ENCODE measurements at regions not wholly inside any gene's neighbourhood (a gene's known extent, or its start where the extent isn't known, plus 50 kb on each side); places are given as distances from the start of the nearest gene placed in this dataset.

DNA sequence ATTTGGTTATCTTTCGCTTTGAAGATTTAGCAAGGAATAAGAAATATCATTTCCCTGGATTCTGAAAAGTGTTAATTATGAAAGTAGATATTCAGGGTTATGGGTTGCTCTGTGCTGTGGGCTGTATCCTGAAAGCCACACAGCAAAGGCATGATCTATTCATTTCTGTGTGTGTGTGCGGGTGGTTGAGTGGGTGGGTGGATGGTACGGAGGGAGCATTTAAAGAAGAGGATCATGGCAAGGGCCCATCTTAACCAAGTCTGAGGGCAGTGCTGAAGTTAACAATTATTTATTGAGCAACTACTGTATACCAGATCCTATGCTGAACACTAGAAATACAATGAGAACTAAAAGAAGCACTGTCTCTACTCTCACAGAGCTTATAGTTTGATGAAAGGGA is 178.2 kb upstream of the ZEB2 start:
- Histone ChIP-seq H3K36me3 (no peaks in the 10 kb centered on the region), H3K27me3 (no peaks in the 10 kb centered on the region), H3K4me1 (no peaks in the 10 kb centered on the region), H3K4me3 (no peak overlapping the region), H3K27ac (no peak overlapping the region), H3K9me3 (no peaks in the 10 kb centered on the region)
- DNase-seq (no peak), ATAC-seq (no peak)
- TF ChIP-seq, protein P1, sequence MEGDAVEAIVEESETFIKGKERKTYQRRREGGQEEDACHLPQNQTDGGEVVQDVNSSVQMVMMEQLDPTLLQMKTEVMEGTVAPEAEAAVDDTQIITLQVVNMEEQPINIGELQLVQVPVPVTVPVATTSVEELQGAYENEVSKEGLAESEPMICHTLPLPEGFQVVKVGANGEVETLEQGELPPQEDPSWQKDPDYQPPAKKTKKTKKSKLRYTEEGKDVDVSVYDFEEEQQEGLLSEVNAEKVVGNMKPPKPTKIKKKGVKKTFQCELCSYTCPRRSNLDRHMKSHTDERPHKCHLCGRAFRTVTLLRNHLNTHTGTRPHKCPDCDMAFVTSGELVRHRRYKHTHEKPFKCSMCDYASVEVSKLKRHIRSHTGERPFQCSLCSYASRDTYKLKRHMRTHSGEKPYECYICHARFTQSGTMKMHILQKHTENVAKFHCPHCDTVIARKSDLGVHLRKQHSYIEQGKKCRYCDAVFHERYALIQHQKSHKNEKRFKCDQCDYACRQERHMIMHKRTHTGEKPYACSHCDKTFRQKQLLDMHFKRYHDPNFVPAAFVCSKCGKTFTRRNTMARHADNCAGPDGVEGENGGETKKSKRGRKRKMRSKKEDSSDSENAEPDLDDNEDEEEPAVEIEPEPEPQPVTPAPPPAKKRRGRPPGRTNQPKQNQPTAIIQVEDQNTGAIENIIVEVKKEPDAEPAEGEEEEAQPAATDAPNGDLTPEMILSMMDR (IDR thresholded peaks at IDR 0.05), result no peak
- intact Hi-C loops (cut with DNase I), result no loop called here

DNA sequence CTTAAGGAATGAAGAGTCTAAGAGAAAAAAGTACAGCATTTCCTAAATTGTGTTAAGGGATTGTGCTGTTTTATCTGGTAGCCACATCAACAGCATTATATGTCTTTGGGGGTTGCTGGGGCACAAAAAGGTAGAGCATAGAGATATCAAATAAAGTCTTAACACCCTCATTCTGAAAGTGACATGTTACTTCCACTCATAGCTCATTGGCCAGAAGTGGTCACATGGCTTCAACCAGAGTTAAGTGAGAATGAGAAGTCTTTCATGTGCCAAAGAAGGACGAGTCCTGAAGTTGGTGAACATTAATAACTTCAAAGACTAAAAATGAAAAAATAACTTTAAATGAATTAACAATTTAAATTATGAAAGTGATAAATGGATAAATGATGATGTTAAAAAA is 175.7 kb upstream of the ZEB2 start:
- intact Hi-C loops (cut with DNase I), result no loop called here
- ATAC-seq (no peak), DNase-seq (no peak)
- Histone ChIP-seq H3K36me3 (no peaks in the 10 kb centered on the region), H3K27me3 (no peaks in the 10 kb centered on the region), H3K9me3 (no peaks in the 10 kb centered on the region), H3K4me1 (no peaks in the 10 kb centered on the region), H3K27ac (no peak overlapping the region), H3K4me3 (no peak overlapping the region)
- TF ChIP-seq, protein P1 (IDR thresholded peaks at IDR 0.05), result no peak

DNA sequence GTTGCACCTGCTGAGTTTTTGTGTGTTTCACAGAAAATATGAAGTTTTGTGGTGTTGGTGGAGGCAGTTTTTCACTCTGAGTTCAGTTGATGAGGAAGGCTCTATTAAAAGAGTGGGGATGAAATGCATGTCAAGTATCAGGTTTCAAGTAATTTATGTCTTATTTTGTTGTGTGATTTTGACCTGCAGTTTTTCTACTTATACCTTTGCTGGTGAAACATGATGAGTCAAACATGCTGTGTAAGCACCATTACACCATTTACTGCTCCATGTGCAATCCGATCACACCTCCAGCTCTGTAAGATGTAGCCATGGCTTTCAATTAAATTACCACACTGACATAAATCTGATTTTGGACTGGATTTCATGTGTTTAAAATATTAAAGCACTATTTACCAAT is 174.5 kb upstream of the ZEB2 start:
- no peaks in the 10 kb centered on the region for H3K27me3 ChIP-seq
- no peaks in the 10 kb centered on the region for H3K36me3 ChIP-seq
- intact Hi-C loops (cut with DNase I), result no loop called here
- DNase-seq (no peak), ATAC-seq (no peak)
- TF ChIP-seq, protein P1 (IDR thresholded peaks at IDR 0.05), result no peak
- no peaks in the 10 kb centered on the region for H3K4me1 ChIP-seq
- H3K4me3 ChIP-seq, result no peak overlapping the region
- no peak overlapping the region for H3K27ac ChIP-seq
- no peaks in the 10 kb centered on the region for H3K9me3 ChIP-seq

DNA sequence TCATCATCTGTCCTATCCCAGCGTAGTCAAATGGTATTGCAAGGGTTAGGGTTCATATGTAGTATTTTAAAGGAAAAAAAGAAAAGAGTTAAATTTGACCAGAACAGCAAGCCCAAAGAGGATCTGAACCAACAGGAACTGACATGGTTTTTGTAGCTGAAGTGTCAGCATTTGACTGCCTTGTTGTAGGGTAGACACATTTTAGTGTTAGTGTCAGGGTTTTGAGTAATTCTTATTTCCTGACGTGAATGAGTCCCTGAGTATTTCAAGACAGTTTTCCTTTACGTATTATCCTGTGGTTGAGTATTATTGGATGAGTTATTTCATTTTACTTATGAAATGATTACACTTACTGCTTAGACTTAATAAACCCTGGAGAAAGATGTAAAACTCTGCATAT is 173.3 kb upstream of the ZEB2 start:
- TF ChIP-seq, protein P1 (IDR thresholded peaks at IDR 0.05), result no peak
- no peaks in the 10 kb centered on the region for H3K36me3 ChIP-seq
- H3K4me1 ChIP-seq, result no peaks in the 10 kb centered on the region
- H3K9me3 ChIP-seq, result no peaks in the 10 kb centered on the region
- no peak overlapping the region for H3K4me3 ChIP-seq
- intact Hi-C loops (cut with DNase I), result no loop called here
- DNase-seq, result no peak
- ATAC-seq, result no peak
- no peaks in the 10 kb centered on the region for H3K27me3 ChIP-seq
- H3K27ac ChIP-seq, result no peak overlapping the region

DNA sequence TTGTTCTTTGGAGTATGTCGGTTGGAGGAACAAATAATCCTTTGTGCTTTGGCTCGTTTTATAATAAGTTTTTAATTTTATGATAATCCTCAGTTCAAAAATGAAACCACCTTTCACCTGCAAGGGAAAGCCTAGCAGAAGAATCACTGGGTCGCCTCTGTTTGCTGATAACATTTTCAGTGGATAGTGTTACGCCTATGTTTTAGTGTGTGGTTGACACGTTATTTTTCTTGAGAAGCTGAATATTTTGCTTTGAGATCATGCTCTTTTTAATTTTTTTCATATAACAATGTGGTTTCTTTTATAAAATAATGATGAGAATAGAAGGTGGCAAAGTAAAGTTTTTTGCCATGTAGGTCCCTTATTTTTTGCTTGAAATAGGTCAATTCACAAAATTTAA is 172.7 kb upstream of the ZEB2 start:
- H3K4me1 ChIP-seq, result no peaks in the 10 kb centered on the region
- TF ChIP-seq, protein P1 (IDR thresholded peaks at IDR 0.05), result no peak
- DNase-seq (no peak), ATAC-seq (no peak)
- intact Hi-C loops (cut with DNase I), result no loop called here
- H3K9me3 ChIP-seq, result no peaks in the 10 kb centered on the region
- no peak overlapping the region for H3K27ac ChIP-seq
- no peak overlapping the region for H3K4me3 ChIP-seq
- H3K36me3 ChIP-seq, result no peaks in the 10 kb centered on the region
- H3K27me3 ChIP-seq, result no peaks in the 10 kb centered on the region

DNA sequence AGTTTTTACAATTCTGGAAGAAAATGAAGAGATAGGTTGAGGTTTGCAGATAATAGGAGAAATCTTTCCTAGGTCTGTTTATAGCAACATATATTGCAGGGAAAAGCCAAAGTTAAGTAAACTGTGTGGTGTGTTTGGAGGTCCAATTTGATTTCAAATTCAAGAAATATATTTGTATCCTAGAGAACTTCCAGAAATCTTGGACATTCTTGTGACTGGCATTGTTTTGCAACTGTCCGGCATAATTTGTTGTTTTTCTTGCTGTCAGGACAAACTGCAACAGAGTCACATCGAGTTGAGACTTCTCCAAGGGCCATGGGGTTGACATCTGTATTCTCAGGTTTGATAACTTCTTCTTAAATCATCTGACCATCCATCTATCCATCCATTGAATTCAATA is 170.9 kb upstream of the ZEB2 start:
- no peak for DNase-seq
- TF ChIP-seq, protein P1 (IDR thresholded peaks at IDR 0.05), result no peak
- intact Hi-C loops (cut with DNase I), result no loop called here

More for the DNA sequence above, 170.9 kb upstream of the ZEB2 start:
- no peaks in the 10 kb centered on the region for H3K9me3 ChIP-seq
- no peaks in the 10 kb centered on the region for H3K36me3 ChIP-seq
- ATAC-seq, result no peak
- H3K4me1 ChIP-seq, result no peaks in the 10 kb centered on the region
- no peak overlapping the region for H3K27ac ChIP-seq
- no peak overlapping the region for H3K4me3 ChIP-seq
- no peaks in the 10 kb centered on the region for H3K27me3 ChIP-seq
